Erythroblast (primary cell): ENCODE measurements at regions not wholly inside any gene's neighbourhood (a gene's known extent, or its start where the extent isn't known, plus 50 kb on each side); places are given as distances from the start of the nearest gene placed in this dataset.

Experiments
- GATA1 ChIP-seq: IDR thresholded peaks from 2 replicates; pipeline ENCODE4 v1.6.1; 2011; ENCODE audit warnings: low read depth, mild to moderate bottlenecking, control low read depth, low read length, moderate library complexity
- POLR2A ChIP-seq: IDR thresholded peaks from 2 replicates; pipeline ENCODE4 v1.6.1; 2011; ENCODE audit warnings: mild to moderate bottlenecking, low read length

DNA sequence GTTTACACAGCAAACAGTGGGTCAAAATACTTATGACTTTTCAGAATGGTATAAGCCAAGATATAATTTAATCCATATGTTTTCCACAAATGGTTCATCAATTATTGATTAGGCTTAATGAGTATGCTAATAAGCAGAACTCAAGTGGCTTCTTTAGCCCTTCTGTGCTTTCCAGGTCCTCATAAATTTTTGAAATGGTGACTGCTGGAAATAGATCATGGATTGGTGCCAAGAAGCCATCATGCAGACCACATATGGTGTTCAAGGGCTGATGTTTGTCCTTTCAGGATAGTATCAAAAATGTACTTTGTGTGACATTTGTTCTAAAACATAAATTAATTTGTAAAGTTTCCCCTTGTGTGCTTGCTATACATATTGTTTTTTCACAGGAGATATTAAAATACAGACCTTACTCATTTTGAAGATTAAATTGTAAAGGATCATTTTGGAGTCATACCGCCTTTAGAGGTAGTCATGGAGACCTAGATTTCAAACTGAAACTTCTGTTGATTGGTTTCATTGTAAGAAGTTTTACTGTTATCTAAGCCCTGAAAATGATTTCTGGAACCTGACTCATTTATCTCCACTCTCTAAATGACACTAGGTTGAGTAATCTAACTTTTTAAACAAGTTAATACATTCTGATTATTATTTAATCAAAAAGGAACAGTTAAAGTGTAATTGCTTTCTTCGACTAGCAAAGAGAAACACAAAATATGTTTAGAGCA lies 507.9 kb downstream of the PLA2G4A start:
- TF ChIP-seq POLR2A (no peak), GATA1 (no peak)
